ENCODE measurements at regions not wholly inside any gene's neighbourhood (a gene's known extent, or its start where the extent isn't known, plus 50 kb on each side); places are given as distances from the start of the nearest gene placed in this dataset.

DNA sequence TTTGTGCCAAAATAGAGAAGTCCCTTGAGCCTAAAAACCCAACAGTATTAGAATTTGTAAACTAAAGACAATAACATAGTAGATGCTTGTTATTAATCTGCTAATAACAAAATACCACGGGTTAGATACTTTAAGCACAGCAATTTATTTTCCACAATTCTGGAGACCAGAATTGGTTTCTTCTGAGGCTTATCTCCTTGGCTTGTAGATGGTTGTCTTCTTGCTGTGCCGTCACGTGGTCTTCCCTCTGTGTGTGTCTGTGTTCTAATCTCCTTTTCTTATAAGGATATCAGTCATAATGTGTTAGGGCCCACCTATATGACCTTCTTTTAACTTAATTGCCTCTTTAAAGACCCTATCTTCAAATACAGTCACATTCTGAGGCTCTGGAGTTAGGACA lies 260.1 kb downstream of the CYRIA start:
- TF ChIP-seq, protein P1, sequence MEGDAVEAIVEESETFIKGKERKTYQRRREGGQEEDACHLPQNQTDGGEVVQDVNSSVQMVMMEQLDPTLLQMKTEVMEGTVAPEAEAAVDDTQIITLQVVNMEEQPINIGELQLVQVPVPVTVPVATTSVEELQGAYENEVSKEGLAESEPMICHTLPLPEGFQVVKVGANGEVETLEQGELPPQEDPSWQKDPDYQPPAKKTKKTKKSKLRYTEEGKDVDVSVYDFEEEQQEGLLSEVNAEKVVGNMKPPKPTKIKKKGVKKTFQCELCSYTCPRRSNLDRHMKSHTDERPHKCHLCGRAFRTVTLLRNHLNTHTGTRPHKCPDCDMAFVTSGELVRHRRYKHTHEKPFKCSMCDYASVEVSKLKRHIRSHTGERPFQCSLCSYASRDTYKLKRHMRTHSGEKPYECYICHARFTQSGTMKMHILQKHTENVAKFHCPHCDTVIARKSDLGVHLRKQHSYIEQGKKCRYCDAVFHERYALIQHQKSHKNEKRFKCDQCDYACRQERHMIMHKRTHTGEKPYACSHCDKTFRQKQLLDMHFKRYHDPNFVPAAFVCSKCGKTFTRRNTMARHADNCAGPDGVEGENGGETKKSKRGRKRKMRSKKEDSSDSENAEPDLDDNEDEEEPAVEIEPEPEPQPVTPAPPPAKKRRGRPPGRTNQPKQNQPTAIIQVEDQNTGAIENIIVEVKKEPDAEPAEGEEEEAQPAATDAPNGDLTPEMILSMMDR (IDR thresholded peaks at IDR 0.05), result no peak
- TF ChIP-seq ZFX (IDR thresholded peaks at IDR 0.05; ENCODE audit: borderline replicate concordance), result no peak

Measured in 22Rv1 (cell line).